H1 (cell line): ENCODE measurements at regions not wholly inside any gene's neighbourhood (a gene's known extent, or its start where the extent isn't known, plus 50 kb on each side); places are given as distances from the start of the nearest gene placed in this dataset.
"Not testable (repeated sequence)": the region's sequence is repeated elsewhere in the genome, so short reads cannot be mapped to it uniquely, and the experiment has no call there.

Source experiments
- CTCF ChIA-PET: fragments of 300-600 bp; sonication (Branson Sonifier 250); formaldehyde crosslinking; loops from one replicate; lab custom pipeline; 2021; ENCODE audit not compliant: partially characterized antibody; lab: Charles Lee
- POLR2A ChIA-PET: fragments of 300-600 bp; sonication (Branson Sonifier 250); formaldehyde crosslinking; loops from one replicate; lab custom pipeline; 2021; ENCODE audit warnings: inconsistent platforms; ENCODE audit not compliant: partially characterized antibody; lab: Charles Lee
- DNase-seq, 2 experiments: peaks; one replicate each; pipeline versions ENCODE4 v3.0.0 to v3.0.0-alpha.2; 2010 to 2022; ENCODE audit warnings: low spot score in 2 of 2, low read depth in 1 of 2, mixed read lengths in 1 of 2
- FAIRE-seq: peaks from 2 replicates; lab custom pipeline; 2011; peaks lifted over from hg19 to GRCh38; lab: Jason Lieb, UNC
- H2AFZ ChIP-seq: 2 replicates; pipeline ENCODE4 v1.8.1; 2012; ENCODE audit warnings: low read length, inconsistent platforms
- H2AK5ac ChIP-seq: 2 replicates; pipeline ENCODE4 v1.6.1; 2013; ENCODE audit warnings: low read depth, low read length
- H2BK120ac ChIP-seq: replicated peaks from 2 replicates; pipeline ENCODE3; 2013; ENCODE audit warnings: low read depth, low read length, inconsistent platforms
- H2BK12ac ChIP-seq: 2 replicates; pipeline ENCODE4 v1.6.1; 2013; ENCODE audit warnings: low read depth, low read length
- H2BK15ac ChIP-seq: 2 replicates; pipeline ENCODE4 v1.6.1; 2013; ENCODE audit warnings: low read length
- H2BK20ac ChIP-seq: 2 replicates; pipeline ENCODE4 v1.6.1; 2013; ENCODE audit warnings: low read length
- H2BK5ac ChIP-seq: 2 replicates; pipeline ENCODE4 v1.6.1; 2013; ENCODE audit warnings: low read depth, low read length
- H3K14ac ChIP-seq: 2 replicates; pipeline ENCODE4 v1.6.1; 2013; ENCODE audit warnings: inconsistent platforms; ENCODE audit not compliant: insufficient read length
- H3K18ac ChIP-seq: 2 replicates; pipeline ENCODE4 v1.6.1; 2013; ENCODE audit warnings: low read length; ENCODE audit errors: extremely low read depth
- H3K23ac ChIP-seq: 2 replicates; pipeline ENCODE4 v1.6.1; 2013; ENCODE audit warnings: inconsistent platforms; ENCODE audit not compliant: insufficient read length
- H3K23me2 ChIP-seq: 2 replicates; pipeline ENCODE4 v1.6.1; 2013; ENCODE audit warnings: low read depth, low read length
- H3K27ac ChIP-seq: 2 replicates; pipeline ENCODE4 v1.6.1; 2011; ENCODE audit warnings: low read depth, low read length, inconsistent platforms
- H3K27me3 ChIP-seq, 4 experiments: replicated peaks in 1 of 4; 1 replicate in 1 of 4; 2 replicates in 3 of 4; pipeline versions ENCODE4 v1.6.1 to v1.8.1; 2011 to 2013; ENCODE audit warnings: low read length in 3 of 4, mild to moderate bottlenecking in 3 of 4, inconsistent platforms in 2 of 4, mixed read lengths in 2 of 4, moderate library complexity in 1 of 4; ENCODE audit not compliant: control insufficient read depth in 3 of 4, insufficient read depth in 3 of 4; ENCODE audit errors: extremely low read depth in 1 of 4
- H3K36me3 ChIP-seq, 4 experiments: 2 replicates each; pipeline versions ENCODE4 v1.6.1 to v1.8.1; 2011 to 2013; ENCODE audit warnings: mild to moderate bottlenecking in 4 of 4, low read length in 3 of 4, moderate library complexity in 2 of 4, control low read depth in 1 of 4, inconsistent platforms in 1 of 4; ENCODE audit not compliant: insufficient read depth in 4 of 4, control insufficient read depth in 2 of 4
- H3K4ac ChIP-seq: replicated peaks from 2 replicates; pipeline ENCODE3; 2013; ENCODE audit warnings: low read length, low read depth, mixed read lengths, inconsistent platforms; ENCODE audit not compliant: insufficient read length
- H3K4me1 ChIP-seq, 4 experiments: replicated peaks in 1 of 4; 1 replicate in 1 of 4; 2 replicates in 3 of 4; pipeline versions ENCODE4 v1.6.1 to v1.8.1; 2011 to 2013; ENCODE audit warnings: low read length in 3 of 4, inconsistent platforms in 2 of 4, mixed read lengths in 1 of 4; ENCODE audit not compliant: insufficient read depth in 4 of 4, control insufficient read depth in 3 of 4
- H3K4me2 ChIP-seq, 2 experiments: 2 replicates each; pipeline versions ENCODE4 v1.6.1 to v1.8.1; 2011 to 2013; ENCODE audit warnings: low read depth in 2 of 2, low read length in 2 of 2, control low read depth in 1 of 2, inconsistent platforms in 1 of 2, mild to moderate bottlenecking in 1 of 2; ENCODE audit not compliant: insufficient read depth in 1 of 2
- H3K4me3 ChIP-seq, 4 experiments: fragments of 200-600, 300-600 bp in 1 of 4; sonication (generic), shearing (Covaris generic), sonication (Bioruptor Twin) in 1 of 4; 2 replicates each; pipeline versions ENCODE4 v1.5.1 to v1.8.1; 2011 to 2016; ENCODE audit warnings: low read length in 4 of 4, low read depth in 3 of 4, control low read depth in 2 of 4, inconsistent platforms in 2 of 4, mild to moderate bottlenecking in 2 of 4, mixed read lengths in 1 of 4, moderate library complexity in 1 of 4; ENCODE audit not compliant: insufficient read depth in 2 of 4; ENCODE audit errors: extremely low read depth in 1 of 4
- H3K56ac ChIP-seq: replicated peaks from 2 replicates; pipeline ENCODE3; 2013; ENCODE audit warnings: low read depth, mild to moderate bottlenecking, mixed read lengths, low read length, inconsistent platforms; ENCODE audit not compliant: insufficient read length
- H3K79me1 ChIP-seq: 2 replicates; pipeline ENCODE4 v1.6.1; 2013; ENCODE audit warnings: low read depth, low read length, control low read depth
- H3K79me2 ChIP-seq, 2 experiments: 2 replicates each; pipeline versions ENCODE4 v1.6.1 to v1.8.1; 2012 to 2013; ENCODE audit warnings: low read length in 2 of 2, mild to moderate bottlenecking in 2 of 2, inconsistent platforms in 1 of 2; ENCODE audit not compliant: insufficient read depth in 2 of 2, control insufficient read depth in 1 of 2
- H3K9ac ChIP-seq, 4 experiments: replicated peaks in 1 of 4; 1 replicate in 1 of 4; 2 replicates in 3 of 4; pipeline versions ENCODE4 v1.6.1 to v1.8.1; 2011 to 2013; ENCODE audit warnings: low read depth in 3 of 4, low read length in 3 of 4, control low read depth in 2 of 4, mild to moderate bottlenecking in 2 of 4, moderate library complexity in 2 of 4, inconsistent platforms in 1 of 4; ENCODE audit errors: extremely low read depth in 1 of 4
- H3K9me3 ChIP-seq, 2 experiments: 2 replicates each; pipeline versions ENCODE4 v1.6.1 to v1.8.1; 2012 to 2013; ENCODE audit warnings: mild to moderate bottlenecking in 2 of 2, moderate library complexity in 2 of 2, control low read depth in 1 of 2, inconsistent platforms in 1 of 2, low read depth in 1 of 2, low read length in 1 of 2, mixed read lengths in 1 of 2; ENCODE audit not compliant: insufficient read depth in 2 of 2
- H4K20me1 ChIP-seq, 2 experiments: replicated peaks in 1 of 2; 2 replicates each; pipeline versions ENCODE3 to v1.8.1; 2011 to 2013; ENCODE audit warnings: inconsistent platforms in 2 of 2, low read length in 2 of 2, mild to moderate bottlenecking in 1 of 2; ENCODE audit not compliant: insufficient read depth in 2 of 2, control insufficient read depth in 1 of 2
- H4K5ac ChIP-seq: 2 replicates; pipeline ENCODE4 v1.6.1; 2013; ENCODE audit warnings: low read length, low read depth, mixed read lengths, inconsistent platforms; ENCODE audit not compliant: insufficient read length
- H4K8ac ChIP-seq: 2 replicates; pipeline ENCODE4 v1.8.0; 2013; ENCODE audit warnings: mild to moderate bottlenecking, moderate library complexity, low read length, inconsistent platforms; ENCODE audit not compliant: insufficient read depth; ENCODE audit errors: extremely low read depth
- H4K91ac ChIP-seq: replicated peaks from 2 replicates; pipeline ENCODE3; 2013; ENCODE audit warnings: low read length, mixed read lengths, inconsistent platforms; ENCODE audit not compliant: insufficient read length
- WGBS, 2 experiments: shearing (Covaris generic) in 1 of 2; methylation state at CpG; one replicate each; pipeline versions ENCODE4 v1.1.6 to v1.1.7; 2013 to 2015; ENCODE audit warnings: low lambda C conversion rate in 2 of 2, mixed read lengths in 2 of 2, inconsistent platforms in 1 of 2, low coverage in 1 of 2, missing lambda C conversion rate in 1 of 2; ENCODE audit not compliant: insufficient replicate concordance in 2 of 2, insufficient coverage in 1 of 2, insufficient read length in 1 of 2; ENCODE audit errors: extremely low coverage in 1 of 2, missing lambda C conversion rate in 1 of 2; 5-methylcytosine and 5-hydroxymethylcytosine counted together

- H3K4me2 ChIP-seq, H3K27ac ChIP-seq, H3K79me1 ChIP-seq, H2AFZ ChIP-seq, H3K14ac ChIP-seq, H2BK15ac ChIP-seq, H3K4me3 ChIP-seq, H2BK12ac ChIP-seq, POLR2A ChIA-PET, H3K9ac ChIP-seq, H4K5ac ChIP-seq, H2AK5ac ChIP-seq, H3K23me2 ChIP-seq, H4K20me1 ChIP-seq, H3K79me2 ChIP-seq, H3K18ac ChIP-seq, H3K4ac ChIP-seq, H3K9me3 ChIP-seq, FAIRE-seq, H2BK120ac ChIP-seq, DNase-seq, H2BK5ac ChIP-seq, H3K36me3 ChIP-seq, H3K23ac ChIP-seq, H2BK20ac ChIP-seq, H4K91ac ChIP-seq, H3K4me1 ChIP-seq, H3K56ac ChIP-seq, H3K27me3 ChIP-seq, H4K8ac ChIP-seq: not testable (repeated sequence)
- WGBS, 2 experiments = 87% methylated on average over 4 of the region's 4 CpGs; no CpG with 5 or more reads in 1 of the 2 experiments
- CTCF ChIA-PET = interaction anchor here (1.1 kb wide), 1 partner anchor 11 kb away, joined by 4 read pairs; no protein-coding TSS in a partner anchor
Observed at GRCh38 chr4:103485296-103485695, 234.5 kb downstream of the TACR3 start.
